Osteoblast (primary cell): ENCODE measurements at regions not wholly inside any gene's neighbourhood (a gene's known extent, or its start where the extent isn't known, plus 50 kb on each side); places are given as distances from the start of the nearest gene placed in this dataset.

Source experiments
- DNase-seq: peaks from one replicate; pipeline ENCODE4 v3.0.0; 2011; ENCODE audit warnings: low spot score, mixed read lengths; ENCODE audit not compliant: insufficient read length; ENCODE audit errors: missing footprints
- H2AFZ ChIP-seq: 2 replicates; pipeline ENCODE4 v1.6.0; 2011; ENCODE audit warnings: mild to moderate bottlenecking, low read length
- H3K27ac ChIP-seq: 2 replicates; pipeline ENCODE4 v1.5.1; 2011; ENCODE audit warnings: mild to moderate bottlenecking, low read depth, low read length, moderate library complexity
- H3K27me3 ChIP-seq: 2 replicates; pipeline ENCODE4 v1.6.0; 2012; ENCODE audit warnings: mild to moderate bottlenecking, control low read depth, inconsistent platforms, low read length, moderate library complexity; ENCODE audit not compliant: insufficient read depth
- H3K36me3 ChIP-seq: 2 replicates; pipeline ENCODE4 v1.5.1; 2011; ENCODE audit warnings: mild to moderate bottlenecking, low read length, control low read depth, moderate library complexity; ENCODE audit not compliant: insufficient read depth
- H3K4me1 ChIP-seq: 2 replicates; pipeline ENCODE4 v1.5.1; 2011; ENCODE audit warnings: mild to moderate bottlenecking, low read length, control low read depth, moderate library complexity; ENCODE audit not compliant: insufficient read depth
- H3K4me2 ChIP-seq: 2 replicates; pipeline ENCODE4 v1.6.0; 2011; ENCODE audit warnings: mild to moderate bottlenecking, low read length; ENCODE audit not compliant: insufficient read depth
- H3K4me3 ChIP-seq: fragments of 200-600 bp; sonication (generic); 3 replicates; pipeline ENCODE4 v1.5.1; 2012; ENCODE audit warnings: mild to moderate bottlenecking, low read length, inconsistent platforms; ENCODE audit not compliant: insufficient read depth
- H3K79me2 ChIP-seq: 2 replicates; pipeline ENCODE4 v1.6.0; 2012; ENCODE audit warnings: mild to moderate bottlenecking, low read length, control low read depth, inconsistent platforms; ENCODE audit not compliant: insufficient read depth
- H3K9me3 ChIP-seq: 2 replicates; pipeline ENCODE4 v1.5.1; 2011; ENCODE audit warnings: low read depth, low read length, control low read depth
- H4K20me1 ChIP-seq: 2 replicates; pipeline ENCODE4 v1.6.0; 2012; ENCODE audit warnings: mild to moderate bottlenecking, low read length, control low read depth; ENCODE audit not compliant: insufficient read depth
- TF ChIP-seq, protein P1 (sequence below): IDR thresholded peaks from 2 replicates; pipeline ENCODE4 v1.5.1; 2011; ENCODE audit warnings: mild to moderate bottlenecking, low read depth, low read length, moderate library complexity; ENCODE audit errors: extremely low read depth

DNA sequence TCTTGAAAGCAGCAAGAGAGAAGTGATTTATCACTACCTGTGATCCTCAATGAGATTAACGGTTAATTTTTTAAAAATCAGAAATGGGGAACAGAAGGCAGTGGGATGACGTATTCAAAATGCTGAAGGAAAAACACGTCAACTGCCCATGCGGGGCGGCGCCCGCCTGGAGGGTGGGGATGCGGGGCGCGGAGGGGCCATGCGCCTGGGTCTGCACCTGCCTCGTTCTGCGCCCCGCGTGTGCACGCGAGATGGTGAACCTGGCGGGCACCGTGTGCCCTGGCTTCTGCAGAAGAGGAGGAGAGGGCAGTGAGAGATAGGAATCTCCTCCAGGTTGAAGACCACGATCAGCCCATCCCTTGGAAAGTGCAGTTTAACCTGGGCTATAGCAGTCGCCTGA is 79.3 kb upstream of the ZNF32 start:
- H3K79me2 ChIP-seq: no peaks in the 10 kb centered on the region
- DNase-seq: no peak
- H3K36me3 ChIP-seq: no peaks in the 10 kb centered on the region
- no peaks in the 10 kb centered on the region for H4K20me1 ChIP-seq
- no peak overlapping the region for H3K4me2 ChIP-seq
- no peak overlapping the region for H3K4me3 ChIP-seq
- H2AFZ ChIP-seq: no peak overlapping the region
- H3K4me1 ChIP-seq: no peaks in the 10 kb centered on the region
- no peak overlapping the region for H3K27ac ChIP-seq
- no peaks in the 10 kb centered on the region for H3K27me3 ChIP-seq
- TF ChIP-seq, protein P1, sequence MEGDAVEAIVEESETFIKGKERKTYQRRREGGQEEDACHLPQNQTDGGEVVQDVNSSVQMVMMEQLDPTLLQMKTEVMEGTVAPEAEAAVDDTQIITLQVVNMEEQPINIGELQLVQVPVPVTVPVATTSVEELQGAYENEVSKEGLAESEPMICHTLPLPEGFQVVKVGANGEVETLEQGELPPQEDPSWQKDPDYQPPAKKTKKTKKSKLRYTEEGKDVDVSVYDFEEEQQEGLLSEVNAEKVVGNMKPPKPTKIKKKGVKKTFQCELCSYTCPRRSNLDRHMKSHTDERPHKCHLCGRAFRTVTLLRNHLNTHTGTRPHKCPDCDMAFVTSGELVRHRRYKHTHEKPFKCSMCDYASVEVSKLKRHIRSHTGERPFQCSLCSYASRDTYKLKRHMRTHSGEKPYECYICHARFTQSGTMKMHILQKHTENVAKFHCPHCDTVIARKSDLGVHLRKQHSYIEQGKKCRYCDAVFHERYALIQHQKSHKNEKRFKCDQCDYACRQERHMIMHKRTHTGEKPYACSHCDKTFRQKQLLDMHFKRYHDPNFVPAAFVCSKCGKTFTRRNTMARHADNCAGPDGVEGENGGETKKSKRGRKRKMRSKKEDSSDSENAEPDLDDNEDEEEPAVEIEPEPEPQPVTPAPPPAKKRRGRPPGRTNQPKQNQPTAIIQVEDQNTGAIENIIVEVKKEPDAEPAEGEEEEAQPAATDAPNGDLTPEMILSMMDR: no peak
- no peaks in the 10 kb centered on the region for H3K9me3 ChIP-seq

DNA sequence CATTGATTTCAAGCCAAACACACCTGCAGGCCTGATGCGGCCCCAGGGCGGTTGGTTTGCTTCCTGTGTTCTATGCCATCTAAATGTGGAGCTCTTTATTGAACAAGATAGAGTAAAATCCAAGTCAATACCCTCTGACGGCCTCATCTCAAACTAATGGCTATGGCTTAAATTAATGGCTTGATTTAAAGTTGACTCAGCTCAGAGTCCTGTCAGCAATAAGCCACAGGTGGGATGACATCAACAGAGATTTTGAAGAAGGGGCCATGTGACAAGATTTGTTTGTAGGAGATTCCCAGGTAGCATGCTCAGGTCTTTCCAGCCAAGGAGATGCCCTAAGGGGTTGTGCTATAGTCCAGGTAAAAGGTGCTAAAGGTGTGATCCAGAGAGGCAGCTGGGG is 66.7 kb upstream of the ZNF32 start:
- H3K79me2 ChIP-seq: no peaks in the 10 kb centered on the region
- H3K27ac ChIP-seq: no peak overlapping the region
- H3K27me3 ChIP-seq: no peaks in the 10 kb centered on the region
- no peak overlapping the region for H2AFZ ChIP-seq
- no peaks in the 10 kb centered on the region for H3K36me3 ChIP-seq
- TF ChIP-seq, protein P1: no peak
- no peak for DNase-seq
- no peak overlapping the region for H3K4me3 ChIP-seq
- no peak overlapping the region for H3K4me2 ChIP-seq
- H4K20me1 ChIP-seq: no peaks in the 10 kb centered on the region
- no peaks in the 10 kb centered on the region for H3K4me1 ChIP-seq
- H3K9me3 ChIP-seq: no peaks in the 10 kb centered on the region

- H3K4me3 ChIP-seq: no peak overlapping the region
- H3K79me2 ChIP-seq: no peaks in the 10 kb centered on the region
- peaks cover 9% of the 10 kb centered on the region for H3K4me1 ChIP-seq
- no peak overlapping the region for H3K4me2 ChIP-seq
- no peak overlapping the region for H2AFZ ChIP-seq
- H3K27ac ChIP-seq: no peak overlapping the region
- H3K9me3 ChIP-seq: no peaks in the 10 kb centered on the region
- no peaks in the 10 kb centered on the region for H3K27me3 ChIP-seq
- TF ChIP-seq, protein P1: no peak
- no peak for DNase-seq
- no peaks in the 10 kb centered on the region for H4K20me1 ChIP-seq
- no peaks in the 10 kb centered on the region for H3K36me3 ChIP-seq
Observed at GRCh38 chr10:43712821-43713584, 64.3 kb upstream of the ZNF32 start.

- Histone ChIP-seq H3K79me2 (no peaks in the 10 kb centered on the region), H3K27ac (no peak overlapping the region), H3K9me3 (no peaks in the 10 kb centered on the region), H2AFZ (no peak overlapping the region), H3K4me2 (no peak overlapping the region), H4K20me1 (no peaks in the 10 kb centered on the region), H3K4me3 (no peak overlapping the region), H3K36me3 (no peaks in the 10 kb centered on the region), H3K27me3 (no peaks in the 10 kb centered on the region), H3K4me1 (peaks cover 15% of the 10 kb centered on the region)
- TF ChIP-seq, protein P1: no peak
- DNase-seq: no peak
Observed at GRCh38 chr10:43710772-43711471, 62.2 kb upstream of the ZNF32 start.
